ENCODE measurements at regions not wholly inside any gene's neighbourhood (a gene's known extent, or its start where the extent isn't known, plus 50 kb on each side); places are given as distances from the start of the nearest gene placed in this dataset.

GRCh38 chr6:71433441-71433840 is 144.8 kb downstream of the OGFRL1 start:
- DNase-seq (ENCODE audit: low spot score) = no peak
- H3K9me3 ChIP-seq (ENCODE audit: low read length) = no peaks in the 10 kb centered on the region
- H4K20me1 ChIP-seq (ENCODE audit: insufficient read depth, low read length) = no peaks in the 10 kb centered on the region
- no peak for TF ChIP-seq EZH2phosphoT487 (IDR thresholded peaks at IDR 0.05; ENCODE audit: borderline replicate concordance, low read depth, low read length)
- no peak for TF ChIP-seq CTCF (conservative IDR thresholded peaks at IDR 0.05; ENCODE audit: low read length)
- no peaks in the 10 kb centered on the region for H3K4me1 ChIP-seq (ENCODE audit: insufficient read depth, low read length, poor library complexity, severe bottlenecking)
- H2AFZ ChIP-seq (ENCODE audit: low read length) = no peak overlapping the region
- ChIA-PET POLR2A (no interaction called here), CTCF (ENCODE audit: unreplicated experiment) (no interaction called here)
- BruUV-seq (replicated peaks) = no TSS peak
- H3K4me2 ChIP-seq (ENCODE audit: low read length) = no peak overlapping the region
- H3K79me2 ChIP-seq (ENCODE audit: insufficient read depth, low read depth, low read length) = no peaks in the 10 kb centered on the region
- H3K9me2 ChIP-seq (ENCODE audit: insufficient read depth, low read length) = no peaks in the 10 kb centered on the region
- H3K4me3 ChIP-seq (ENCODE audit: low read depth, low read length, poor library complexity, severe bottlenecking) = no peak overlapping the region
- H3K36me3 ChIP-seq (ENCODE audit: insufficient read depth, low read length) = no peaks in the 10 kb centered on the region
- H3K27ac ChIP-seq (ENCODE audit: low read depth, low read length, poor library complexity, severe bottlenecking) = no peak overlapping the region
- intact Hi-C loops (cut with micrococcal nuclease; ENCODE audit: unreplicated experiment) = no loop called here

- Histone ChIP-seq H3K9me3 (ENCODE audit: low read length) (no peaks in the 10 kb centered on the region), H3K9me2 (ENCODE audit: insufficient read depth, low read length) (no peaks in the 10 kb centered on the region), H3K4me3 (ENCODE audit: low read depth, low read length, poor library complexity, severe bottlenecking) (no peak overlapping the region), H3K4me1 (ENCODE audit: insufficient read depth, low read length, poor library complexity, severe bottlenecking) (peaks cover 10% of the 10 kb centered on the region), H4K20me1 (ENCODE audit: insufficient read depth, low read length) (no peaks in the 10 kb centered on the region), H3K27ac (ENCODE audit: low read depth, low read length, poor library complexity, severe bottlenecking) (no peak overlapping the region), H2AFZ (ENCODE audit: low read length) (peak overlapping the region; percentile 2; the same call in 1 of the 2 replicates), H3K36me3 (ENCODE audit: insufficient read depth, low read length) (no peaks in the 10 kb centered on the region), H3K79me2 (ENCODE audit: insufficient read depth, low read depth, low read length) (no peaks in the 10 kb centered on the region), H3K4me2 (ENCODE audit: low read length) (no peak overlapping the region)
- intact Hi-C loops (cut with micrococcal nuclease; ENCODE audit: unreplicated experiment) = no loop called here
- ChIA-PET CTCF (ENCODE audit: unreplicated experiment) (no interaction called here), POLR2A (interaction anchor here (0.6 to 0.9 kb wide), 3 partner anchors 26 to 459 kb away, joined by 3 to 5 read pairs (median 3); no protein-coding TSS in a partner anchor)
- no TSS peak for BruUV-seq (replicated peaks)
- DNase-seq (ENCODE audit: low spot score) = no peak
- TF ChIP-seq EZH2phosphoT487 (IDR thresholded peaks at IDR 0.05; ENCODE audit: borderline replicate concordance, low read depth, low read length) (no peak), CTCF (conservative IDR thresholded peaks at IDR 0.05; ENCODE audit: low read length) (no peak)
These were observed 155.6 kb downstream of the OGFRL1 start for GRCh38 chr6:71444222-71444621.

- Histone ChIP-seq H3K27ac (ENCODE audit: low read depth, low read length, poor library complexity, severe bottlenecking) (no peak overlapping the region), H2AFZ (ENCODE audit: low read length) (peak overlapping the region; percentile 17; the same call in 1 of the 2 replicates), H3K4me1 (ENCODE audit: insufficient read depth, low read length, poor library complexity, severe bottlenecking) (peaks cover 10% of the 10 kb centered on the region), H3K4me2 (ENCODE audit: low read length) (no peak overlapping the region), H4K20me1 (ENCODE audit: insufficient read depth, low read length) (no peaks in the 10 kb centered on the region), H3K36me3 (ENCODE audit: insufficient read depth, low read length) (no peaks in the 10 kb centered on the region), H3K9me2 (ENCODE audit: insufficient read depth, low read length) (no peaks in the 10 kb centered on the region), H3K79me2 (ENCODE audit: insufficient read depth, low read depth, low read length) (no peaks in the 10 kb centered on the region), H3K4me3 (ENCODE audit: low read depth, low read length, poor library complexity, severe bottlenecking) (no peak overlapping the region), H3K9me3 (ENCODE audit: low read length) (no peaks in the 10 kb centered on the region)
- no TSS peak for BruUV-seq (replicated peaks)
- DNase-seq (ENCODE audit: low spot score) = no peak
- intact Hi-C loops (cut with micrococcal nuclease; ENCODE audit: unreplicated experiment) = no loop called here
- ChIA-PET CTCF (ENCODE audit: unreplicated experiment) (no interaction called here), POLR2A (no interaction called here)
- TF ChIP-seq CTCF (conservative IDR thresholded peaks at IDR 0.05; ENCODE audit: low read length) (no peak), EZH2phosphoT487 (IDR thresholded peaks at IDR 0.05; ENCODE audit: borderline replicate concordance, low read depth, low read length) (no peak)
These were observed 157.4 kb downstream of the OGFRL1 start for GRCh38 chr6:71446057-71446456.
